Suprapubic skin (tissue), 4 donors: ENCODE measurements at regions not wholly inside any gene's neighbourhood (a gene's known extent, or its start where the extent isn't known, plus 50 kb on each side); places are given as distances from the start of the nearest gene placed in this dataset.

Experiments
- DNase-seq, 2 donors: peaks; one replicate each; pipeline ENCODE4 v3.0.0-alpha.2; 2019; ENCODE audit warnings: low spot score in 2 of 2
- H3K27ac ChIP-seq: fragments of 200-600 bp; sonication (generic); one replicate; pipeline ENCODE4 v1.5.1; 2019
- H3K27me3 ChIP-seq: fragments of 200-600 bp; sonication (generic); one replicate; pipeline ENCODE4 v1.5.1; 2019
- H3K36me3 ChIP-seq: fragments of 200-600 bp; sonication (generic); one replicate; pipeline ENCODE4 v1.5.1; 2019
- H3K4me1 ChIP-seq: fragments of 200-600 bp; sonication (generic); one replicate; pipeline ENCODE4 v1.5.1; 2019
- H3K4me3 ChIP-seq: fragments of 200-600 bp; sonication (generic); one replicate; pipeline ENCODE4 v1.5.1; 2019; ENCODE audit warnings: mild to moderate bottlenecking
- H3K9me3 ChIP-seq: fragments of 200-600 bp; sonication (generic); one replicate; pipeline ENCODE4 v1.5.1; 2019
- CTCF ChIP-seq, 2 donors: fragments of 200-600 bp in 1 of 2; fragments of 450-650 bp in 1 of 2; sonication (generic) in 1 of 2; IDR thresholded peaks; one replicate each; pipeline ENCODE4 v1.5.1; 2016 to 2019; ENCODE audit warnings: antibody characterized with exemption in 2 of 2, mild to moderate bottlenecking in 1 of 2, moderate library complexity in 1 of 2
- EP300 ChIP-seq: sonication (generic); formaldehyde crosslinking; IDR thresholded peaks from one replicate; pipeline ENCODE4 v1.6.1; 2017; ENCODE audit warnings: antibody characterized with exemption
- POLR2A ChIP-seq, 2 donors: fragments of 450-650 bp; IDR thresholded peaks; one replicate each; pipeline ENCODE4 v1.6.1; 2017; ENCODE audit warnings: antibody characterized with exemption in 2 of 2, mild to moderate bottlenecking in 2 of 2, moderate library complexity in 2 of 2
- POLR2AphosphoS5 ChIP-seq, 3 donors: sonication (generic); formaldehyde crosslinking; IDR thresholded peaks; one replicate each; pipeline ENCODE4 v1.6.1; 2017; ENCODE audit warnings: antibody characterized with exemption in 3 of 3
- WGBS: methylation state at CpG from one replicate; pipeline ENCODE4 v1.1.5; 2018; 5-methylcytosine and 5-hydroxymethylcytosine counted together

- 73% methylated on average over 11 of the region's 11 CpGs for WGBS
- Histone ChIP-seq H3K4me1 (no peaks in the 10 kb centered on the region), H3K27ac (no peak overlapping the region), H3K4me3 (no peak overlapping the region), H3K27me3 (peaks cover 20% of the 10 kb centered on the region), H3K36me3 (no peaks in the 10 kb centered on the region), H3K9me3 (no peaks in the 10 kb centered on the region)
- TF ChIP-seq EP300 (no peak), CTCF (IDR thresholded peaks at IDR 0.05) (no peak), POLR2AphosphoS5 (IDR thresholded peaks at IDR 0.05) (no peak), POLR2A (IDR thresholded peaks at IDR 0.05) (no peak)
- peak in 1 of 2 donors; percentile 62 for DNase-seq
Observed at GRCh38 chr10:131019696-131020095, 291.8 kb downstream of the TCERG1L start.

- WGBS: 60% methylated on average over 2 of the region's 7 CpGs
- no peaks in the 10 kb centered on the region for H3K4me1 ChIP-seq
- no peaks in the 10 kb centered on the region for H3K36me3 ChIP-seq
- peaks cover 24% of the 10 kb centered on the region for H3K27me3 ChIP-seq
- no peak overlapping the region for H3K27ac ChIP-seq
- DNase-seq: peak in 1 of 2 donors; percentile 38
- TF ChIP-seq CTCF (IDR thresholded peaks at IDR 0.05) (no peak), POLR2A (IDR thresholded peaks at IDR 0.05) (no peak)
- H3K4me3 ChIP-seq: no peak overlapping the region
- no peaks in the 10 kb centered on the region for H3K9me3 ChIP-seq
Observed at GRCh38 chr10:131020775-131021174, 290.7 kb downstream of the TCERG1L start.

- Histone ChIP-seq H3K36me3 (no peaks in the 10 kb centered on the region), H3K4me1 (no peaks in the 10 kb centered on the region), H3K4me3 (no peak overlapping the region), H3K27ac (no peak overlapping the region), H3K9me3 (no peaks in the 10 kb centered on the region), H3K27me3 (peaks cover 24% of the 10 kb centered on the region)
- peak in 1 of 2 donors; percentile 21 for DNase-seq
- no peak for TF ChIP-seq CTCF (IDR thresholded peaks at IDR 0.05)
- no peak for TF ChIP-seq EP300
- TF ChIP-seq POLR2AphosphoS5 (IDR thresholded peaks at IDR 0.05): no peak
- no peak for TF ChIP-seq POLR2A (IDR thresholded peaks at IDR 0.05)
- WGBS: 83% methylated on average over 16 of the region's 16 CpGs
Observed at GRCh38 chr10:131021246-131021895, 290.1 kb downstream of the TCERG1L start.

GRCh38 chr10:131021969-131022368 is 289.6 kb downstream of the TCERG1L start:
- H3K9me3 ChIP-seq: no peaks in the 10 kb centered on the region
- DNase-seq: no peak
- H3K27ac ChIP-seq: no peak overlapping the region
- H3K27me3 ChIP-seq: peaks cover 24% of the 10 kb centered on the region
- no peak overlapping the region for H3K4me3 ChIP-seq
- H3K36me3 ChIP-seq: no peaks in the 10 kb centered on the region
- no peak for TF ChIP-seq POLR2A (IDR thresholded peaks at IDR 0.05)
- TF ChIP-seq CTCF (IDR thresholded peaks at IDR 0.05): no peak
- TF ChIP-seq EP300: no peak
- no peak for TF ChIP-seq POLR2AphosphoS5 (IDR thresholded peaks at IDR 0.05)
- WGBS: 61% methylated on average over 4 of the region's 4 CpGs
- no peaks in the 10 kb centered on the region for H3K4me1 ChIP-seq

GRCh38 chr10:131022369-131022768 is 289.2 kb downstream of the TCERG1L start:
- TF ChIP-seq POLR2AphosphoS5 (IDR thresholded peaks at IDR 0.05) (no peak), CTCF (IDR thresholded peaks at IDR 0.05) (no peak), POLR2A (IDR thresholded peaks at IDR 0.05) (no peak), EP300 (no peak)
- peak in 1 of 2 donors; percentile 38 for DNase-seq
- H3K36me3 ChIP-seq: no peaks in the 10 kb centered on the region

More at GRCh38 chr10:131022369-131022768, 289.2 kb downstream of the TCERG1L start:
- Histone ChIP-seq H3K27me3 (peaks cover 28% of the 10 kb centered on the region), H3K4me1 (no peaks in the 10 kb centered on the region), H3K4me3 (no peak overlapping the region), H3K9me3 (no peaks in the 10 kb centered on the region), H3K27ac (no peak overlapping the region)
- WGBS: 91% methylated on average over 8 of the region's 10 CpGs
